SIG-M5 treated with dmso at 0.1 percent for 504 hours (cell line): ENCODE measurements at regions not wholly inside any gene's neighbourhood (a gene's known extent, or its start where the extent isn't known, plus 50 kb on each side); places are given as distances from the start of the nearest gene placed in this dataset.

Experiments
- DNase-seq: peaks from one replicate; lab custom pipeline; 2025; ENCODE audit not compliant: unreplicated experiment; lab: John Stamatoyannopoulos, UW

- no peak for DNase-seq
These were observed 115.6 kb downstream of the IRS2 start for GRCh38 chr13:109670776-109671175.

DNA sequence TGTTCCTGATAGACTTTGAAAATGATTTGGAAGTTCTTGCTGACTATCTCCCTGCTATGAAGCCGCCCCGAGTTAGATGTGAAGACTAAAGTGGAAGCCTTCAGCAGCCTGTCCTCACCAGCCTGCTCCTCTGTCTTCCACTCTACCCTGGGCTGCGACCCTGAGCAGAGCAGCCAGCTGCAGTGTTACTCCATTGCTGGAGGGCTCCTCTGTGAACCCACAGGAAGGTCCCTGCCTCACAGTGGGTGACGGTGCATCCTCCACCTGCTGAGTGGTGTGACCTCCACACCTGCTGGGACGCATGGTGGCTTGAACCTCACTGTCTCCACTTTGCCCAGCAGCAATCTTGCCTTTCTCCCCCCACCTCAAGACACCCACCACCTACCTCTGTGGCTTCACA lies 116.4 kb downstream of the IRS2 start:
- no peak for DNase-seq

DNA sequence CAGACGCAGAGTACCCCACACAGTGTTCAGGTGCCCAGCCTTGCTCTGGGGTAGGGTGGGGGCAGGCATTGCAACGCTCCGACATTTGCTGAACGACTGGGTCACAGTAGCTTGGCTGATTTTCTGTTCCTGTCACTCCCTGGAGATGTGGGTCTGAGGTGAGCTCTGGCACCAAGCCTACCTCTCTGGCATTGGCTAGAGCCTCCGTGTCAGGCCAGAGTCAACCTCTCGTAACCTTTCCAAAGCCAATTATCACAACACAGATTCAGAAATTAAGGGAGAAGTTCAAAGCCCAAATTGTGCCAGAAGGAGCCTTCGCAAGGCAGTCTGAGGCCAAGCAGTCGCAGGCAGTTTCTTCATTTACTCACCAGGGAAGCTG lies 117.2 kb downstream of the IRS2 start:
- DNase-seq: no peak

GRCh38 chr13:109668433-109669233 lies 117.8 kb downstream of the IRS2 start:
- no peak for DNase-seq

GRCh38 chr13:109667807-109668291 lies 118.5 kb downstream of the IRS2 start:
- no peak for DNase-seq

DNA sequence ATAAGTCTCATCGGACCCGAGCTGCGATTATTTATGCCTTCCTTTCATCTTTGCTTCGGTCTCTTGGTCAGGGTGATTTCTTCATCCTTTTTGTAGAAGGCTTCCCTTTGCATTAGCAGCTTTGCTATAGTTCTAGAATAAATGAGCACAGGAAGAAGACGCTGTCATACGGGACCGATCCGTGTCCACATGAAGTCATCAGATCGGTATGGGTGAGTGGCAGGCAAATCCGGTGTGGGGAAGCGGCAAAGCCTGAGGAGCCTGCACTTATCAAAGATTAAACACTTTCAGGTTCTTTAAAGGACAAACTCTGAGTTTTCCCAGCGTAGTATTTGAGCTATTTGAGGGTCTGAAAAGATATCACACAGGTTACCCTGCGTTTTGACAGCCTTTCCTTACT lies 119.3 kb downstream of the IRS2 start:
- no peak for DNase-seq

DNA sequence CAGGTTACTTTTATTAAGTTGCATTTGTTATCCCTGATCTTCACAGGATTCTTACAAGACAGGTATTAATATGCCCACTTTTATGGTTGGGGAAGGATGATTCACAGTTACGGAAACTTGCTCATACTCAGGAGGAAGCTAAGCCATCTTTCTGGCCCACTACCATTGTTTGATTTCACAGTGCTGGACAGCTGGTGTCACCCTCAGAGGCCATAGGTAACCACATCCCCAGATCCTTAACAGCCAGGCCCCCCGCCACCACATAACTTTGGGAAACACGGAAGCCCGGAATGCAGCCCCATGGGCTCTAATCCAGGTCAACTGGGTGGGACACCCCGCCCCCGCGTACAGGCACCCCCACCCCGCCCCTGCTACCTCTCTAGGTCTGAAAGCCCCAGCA lies 119.7 kb downstream of the IRS2 start:
- DNase-seq: no peak

DNA sequence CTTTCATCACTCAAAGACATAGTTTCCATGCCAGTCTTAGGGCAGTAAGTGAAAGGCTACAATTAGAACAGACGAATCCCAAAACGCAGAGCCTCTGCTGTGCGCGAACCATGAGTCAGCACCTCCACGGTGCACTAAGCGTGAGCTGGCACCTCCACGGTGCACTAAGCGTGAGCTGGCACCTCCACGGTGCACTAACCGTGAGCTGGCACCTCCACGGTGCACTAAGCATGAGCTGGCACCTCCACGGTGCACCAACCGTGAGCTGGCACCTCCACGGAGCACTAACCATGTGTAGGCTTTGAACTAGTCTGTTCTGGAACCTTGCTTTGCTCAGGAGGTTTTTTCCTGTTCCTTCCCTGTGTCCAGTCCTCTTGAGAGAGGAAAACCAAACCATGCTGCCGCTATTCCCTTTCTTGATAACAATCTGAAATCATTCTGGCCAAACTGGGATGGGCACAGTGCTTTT lies 120.6 kb downstream of the IRS2 start:
- no peak for DNase-seq

DNA sequence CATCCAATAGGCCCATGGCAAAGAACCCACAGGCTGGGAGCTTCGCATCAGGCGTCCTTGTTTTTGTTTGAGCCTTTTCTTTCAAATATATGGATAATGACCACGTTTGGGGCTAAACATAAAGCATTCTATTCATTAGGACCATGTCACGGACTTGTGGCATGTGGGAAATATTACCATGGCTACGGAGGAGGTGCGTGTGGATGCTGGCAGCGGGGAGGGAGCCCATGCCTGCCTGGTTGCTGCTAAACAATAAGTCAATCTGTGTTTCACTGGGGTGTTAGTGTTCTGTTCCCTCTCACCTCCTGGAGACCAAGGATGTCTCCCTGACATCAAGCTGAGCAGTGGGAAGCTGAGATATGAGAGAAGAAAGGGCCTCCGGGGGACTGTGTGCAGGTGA lies 121.1 kb downstream of the IRS2 start:
- DNase-seq: no peak

DNA sequence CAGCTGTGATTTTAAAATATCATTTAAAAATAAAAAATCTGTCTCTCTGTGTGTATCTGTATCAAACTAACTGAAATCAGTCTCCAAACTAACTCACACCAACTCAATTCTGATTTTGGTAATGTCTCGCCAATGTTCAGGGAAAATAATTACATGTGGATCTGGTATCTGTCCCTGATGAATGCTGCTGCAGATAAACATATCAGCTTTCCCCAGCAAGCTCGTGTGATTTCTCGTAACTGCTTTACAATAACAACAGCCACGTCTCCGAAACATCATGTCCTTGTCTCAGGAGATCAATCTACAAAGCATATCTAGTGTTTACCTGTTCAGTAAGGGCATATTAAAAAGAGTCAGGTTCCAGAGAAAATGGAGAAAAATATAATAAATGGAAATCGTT lies 129.0 kb downstream of the IRS2 start:
- no peak for DNase-seq

GRCh38 chr13:109656206-109656605 lies 130.2 kb downstream of the IRS2 start:
- DNase-seq: no peak

DNA sequence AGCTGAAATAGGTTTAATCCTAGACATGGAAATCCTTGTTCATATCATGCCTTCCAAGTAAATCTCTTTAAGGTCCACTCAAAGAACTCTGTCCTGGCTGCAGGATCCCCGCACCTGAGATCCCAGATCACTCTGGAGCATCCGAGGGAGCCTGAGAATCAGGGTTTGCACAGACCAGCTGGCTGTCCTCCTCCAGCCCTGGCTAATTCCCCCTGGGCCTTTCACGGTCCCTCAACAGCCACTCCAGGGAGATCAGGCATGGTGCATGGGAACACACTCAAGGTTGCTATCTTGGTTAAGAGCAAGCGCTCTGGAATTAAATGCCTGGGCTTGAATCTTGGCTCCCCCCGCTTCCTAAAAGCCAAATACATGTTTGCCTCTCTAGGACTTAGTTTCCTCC lies 130.8 kb downstream of the IRS2 start:
- no peak for DNase-seq

DNA sequence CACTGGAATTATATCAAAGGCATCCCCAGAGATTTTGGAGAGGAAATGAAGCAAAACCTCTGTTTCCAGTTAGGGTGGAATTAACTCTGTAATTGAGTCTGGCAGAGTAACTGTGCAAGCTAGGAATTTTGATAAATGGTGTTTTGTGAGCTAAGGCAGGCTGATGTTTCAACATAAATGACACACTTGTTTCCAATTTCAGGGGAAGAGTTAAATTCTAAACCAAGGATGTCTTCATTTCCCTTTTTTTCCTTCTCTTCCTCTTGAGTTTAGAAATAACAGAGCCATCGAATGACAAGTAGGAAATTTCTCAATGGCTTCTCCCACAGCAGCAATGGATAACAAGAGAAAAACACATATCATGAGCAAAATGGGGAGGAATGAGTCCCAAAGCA lies 131.2 kb downstream of the IRS2 start:
- DNase-seq: peak; percentile 97

DNA sequence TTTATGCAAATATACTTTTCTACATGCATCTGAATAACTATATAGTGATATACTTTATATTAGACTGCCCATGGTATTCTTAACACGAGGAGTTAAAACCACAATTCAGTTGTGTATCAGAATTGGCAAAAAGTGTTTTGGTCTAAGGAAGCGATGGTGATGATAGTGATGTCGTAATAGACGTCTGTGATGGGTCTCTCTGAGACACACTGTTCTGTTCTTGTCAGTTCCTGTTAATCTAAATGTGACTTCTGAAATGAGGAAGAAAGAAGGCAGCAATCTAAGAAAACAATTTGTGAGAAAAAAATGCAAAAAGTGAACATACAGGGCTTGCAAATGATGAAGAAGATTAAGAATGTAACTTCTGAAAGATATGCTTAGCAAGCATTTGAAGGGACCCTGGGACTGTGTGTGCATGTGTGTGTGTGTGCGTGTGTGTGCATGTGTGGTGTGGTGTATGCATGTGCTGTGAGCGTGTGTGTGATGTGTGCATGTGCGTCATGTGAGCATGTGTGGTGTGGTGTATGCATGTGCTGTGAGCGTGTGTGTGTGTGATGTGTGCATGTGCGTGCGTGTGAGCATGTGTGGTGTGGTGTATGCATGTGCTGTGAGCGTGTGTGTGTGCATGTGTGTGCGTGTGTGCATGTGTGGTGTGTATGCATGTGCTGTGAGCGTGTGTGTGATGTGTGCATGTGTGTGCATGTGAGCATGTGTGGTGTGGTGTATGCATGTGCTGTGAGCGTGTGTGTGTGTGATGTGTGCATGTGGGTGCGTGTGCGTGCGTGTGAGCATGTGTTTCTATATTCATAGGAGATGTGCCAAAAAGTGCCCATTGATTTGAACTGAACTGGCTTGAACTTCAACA lies 131.8 kb downstream of the IRS2 start:
- DNase-seq: peak; percentile 99

GRCh38 chr13:109652531-109652930 lies 133.9 kb downstream of the IRS2 start:
- DNase-seq: no peak

- no peak for DNase-seq
These were observed 134.5 kb downstream of the IRS2 start for GRCh38 chr13:109651854-109652253.

GRCh38 chr13:109651311-109651710 lies 135.1 kb downstream of the IRS2 start:
- DNase-seq: no peak

GRCh38 chr13:109650861-109651260 lies 135.5 kb downstream of the IRS2 start:
- DNase-seq: peak; percentile 13

DNA sequence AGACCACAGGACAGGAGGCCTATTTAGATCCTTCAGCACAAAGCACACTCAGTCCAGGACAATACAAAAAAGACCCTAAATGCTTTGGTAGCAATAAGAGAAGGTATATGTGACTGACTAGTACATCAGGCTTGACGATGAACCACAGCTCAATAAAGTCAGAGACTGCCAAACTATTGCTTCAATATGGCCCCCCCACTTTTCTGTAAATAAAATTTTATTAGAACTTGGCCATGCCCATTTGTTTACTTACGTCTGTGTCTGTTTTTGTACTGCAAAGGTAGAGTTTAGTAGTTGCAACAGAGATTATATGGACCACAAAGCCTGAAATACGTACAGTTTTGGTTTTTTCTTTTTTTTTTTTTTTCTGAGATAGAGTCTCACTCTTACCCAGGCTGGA lies 136.7 kb downstream of the IRS2 start:
- no peak for DNase-seq

GRCh38 chr13:109647699-109648098 lies 138.7 kb downstream of the IRS2 start:
- DNase-seq: no peak

GRCh38 chr13:109647053-109647452 lies 139.3 kb downstream of the IRS2 start:
- no peak for DNase-seq

DNA sequence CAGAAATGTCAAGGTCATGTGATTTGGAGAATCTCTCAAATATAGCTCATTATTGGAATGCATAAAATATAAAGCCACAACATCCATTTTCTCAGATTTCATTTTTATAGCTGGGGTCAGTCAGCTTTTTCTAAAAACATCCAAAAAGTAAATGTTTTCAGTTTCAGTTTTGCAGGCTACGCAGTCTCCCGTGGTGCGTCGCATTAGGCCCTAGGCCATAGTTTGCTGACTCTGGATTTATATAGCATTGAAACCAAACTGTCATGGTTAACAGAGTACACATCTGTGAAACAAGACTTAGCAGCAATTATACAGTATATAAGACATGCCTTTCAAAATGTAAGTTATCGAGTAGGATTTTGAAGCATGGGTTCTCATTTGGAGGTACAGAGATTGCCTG lies 140.0 kb downstream of the IRS2 start:
- no peak for DNase-seq
